Panc1 (cell line): ENCODE measurements at regions not wholly inside any gene's neighbourhood (a gene's known extent, or its start where the extent isn't known, plus 50 kb on each side); places are given as distances from the start of the nearest gene placed in this dataset.

Source experiments
- POLR2AphosphoS5 ChIP-seq: IDR thresholded peaks from 2 replicates; pipeline ENCODE4 v1.6.1; 2012; ENCODE audit warnings: mild to moderate bottlenecking, low read depth, low read length, moderate library complexity
- SIN3A ChIP-seq: IDR thresholded peaks from 2 replicates; pipeline ENCODE4 v1.6.1; 2012; ENCODE audit warnings: low read depth, mild to moderate bottlenecking, low read length, moderate library complexity, borderline replicate concordance; ENCODE audit not compliant: insufficient read depth
- TF ChIP-seq, protein P1 (sequence below): fragments of 450-650 bp; IDR thresholded peaks from 2 replicates; pipeline ENCODE4 v1.5.1; 2017; ENCODE audit warnings: mild to moderate bottlenecking
- TF ChIP-seq, protein P2 (sequence below), 2 experiments: IDR thresholded peaks; 2 replicates each; pipeline ENCODE4 v1.6.1; 2011 to 2012; ENCODE audit warnings: low read depth in 2 of 2, control low read depth in 1 of 2, low read length in 1 of 2, mild to moderate bottlenecking in 1 of 2, moderate library complexity in 1 of 2; ENCODE audit not compliant: insufficient read depth in 1 of 2

DNA sequence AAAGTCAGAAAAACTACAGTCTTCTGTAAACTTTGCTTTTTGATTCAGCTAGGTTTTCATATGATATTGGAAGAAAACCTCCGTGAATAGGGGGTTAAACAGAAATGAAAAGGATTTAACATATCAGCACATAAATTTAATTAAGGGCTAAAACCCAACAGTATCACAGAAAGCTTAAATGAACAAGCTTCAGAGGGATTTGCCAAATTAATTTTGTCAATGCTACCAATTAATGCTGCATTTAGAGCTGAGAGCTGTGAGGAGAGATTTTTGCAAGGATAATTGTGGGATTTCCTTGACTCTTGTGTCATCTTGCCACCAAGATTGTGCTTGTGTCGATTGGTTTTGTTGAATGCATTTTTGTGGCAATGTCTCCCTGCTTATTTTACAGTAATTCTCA is 379.9 kb downstream of the CD109 start:
- TF ChIP-seq, protein P1, sequence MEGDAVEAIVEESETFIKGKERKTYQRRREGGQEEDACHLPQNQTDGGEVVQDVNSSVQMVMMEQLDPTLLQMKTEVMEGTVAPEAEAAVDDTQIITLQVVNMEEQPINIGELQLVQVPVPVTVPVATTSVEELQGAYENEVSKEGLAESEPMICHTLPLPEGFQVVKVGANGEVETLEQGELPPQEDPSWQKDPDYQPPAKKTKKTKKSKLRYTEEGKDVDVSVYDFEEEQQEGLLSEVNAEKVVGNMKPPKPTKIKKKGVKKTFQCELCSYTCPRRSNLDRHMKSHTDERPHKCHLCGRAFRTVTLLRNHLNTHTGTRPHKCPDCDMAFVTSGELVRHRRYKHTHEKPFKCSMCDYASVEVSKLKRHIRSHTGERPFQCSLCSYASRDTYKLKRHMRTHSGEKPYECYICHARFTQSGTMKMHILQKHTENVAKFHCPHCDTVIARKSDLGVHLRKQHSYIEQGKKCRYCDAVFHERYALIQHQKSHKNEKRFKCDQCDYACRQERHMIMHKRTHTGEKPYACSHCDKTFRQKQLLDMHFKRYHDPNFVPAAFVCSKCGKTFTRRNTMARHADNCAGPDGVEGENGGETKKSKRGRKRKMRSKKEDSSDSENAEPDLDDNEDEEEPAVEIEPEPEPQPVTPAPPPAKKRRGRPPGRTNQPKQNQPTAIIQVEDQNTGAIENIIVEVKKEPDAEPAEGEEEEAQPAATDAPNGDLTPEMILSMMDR, result no peak
- no peak for TF ChIP-seq POLR2AphosphoS5
- TF ChIP-seq SIN3A, result no peak
- TF ChIP-seq, protein P2, sequence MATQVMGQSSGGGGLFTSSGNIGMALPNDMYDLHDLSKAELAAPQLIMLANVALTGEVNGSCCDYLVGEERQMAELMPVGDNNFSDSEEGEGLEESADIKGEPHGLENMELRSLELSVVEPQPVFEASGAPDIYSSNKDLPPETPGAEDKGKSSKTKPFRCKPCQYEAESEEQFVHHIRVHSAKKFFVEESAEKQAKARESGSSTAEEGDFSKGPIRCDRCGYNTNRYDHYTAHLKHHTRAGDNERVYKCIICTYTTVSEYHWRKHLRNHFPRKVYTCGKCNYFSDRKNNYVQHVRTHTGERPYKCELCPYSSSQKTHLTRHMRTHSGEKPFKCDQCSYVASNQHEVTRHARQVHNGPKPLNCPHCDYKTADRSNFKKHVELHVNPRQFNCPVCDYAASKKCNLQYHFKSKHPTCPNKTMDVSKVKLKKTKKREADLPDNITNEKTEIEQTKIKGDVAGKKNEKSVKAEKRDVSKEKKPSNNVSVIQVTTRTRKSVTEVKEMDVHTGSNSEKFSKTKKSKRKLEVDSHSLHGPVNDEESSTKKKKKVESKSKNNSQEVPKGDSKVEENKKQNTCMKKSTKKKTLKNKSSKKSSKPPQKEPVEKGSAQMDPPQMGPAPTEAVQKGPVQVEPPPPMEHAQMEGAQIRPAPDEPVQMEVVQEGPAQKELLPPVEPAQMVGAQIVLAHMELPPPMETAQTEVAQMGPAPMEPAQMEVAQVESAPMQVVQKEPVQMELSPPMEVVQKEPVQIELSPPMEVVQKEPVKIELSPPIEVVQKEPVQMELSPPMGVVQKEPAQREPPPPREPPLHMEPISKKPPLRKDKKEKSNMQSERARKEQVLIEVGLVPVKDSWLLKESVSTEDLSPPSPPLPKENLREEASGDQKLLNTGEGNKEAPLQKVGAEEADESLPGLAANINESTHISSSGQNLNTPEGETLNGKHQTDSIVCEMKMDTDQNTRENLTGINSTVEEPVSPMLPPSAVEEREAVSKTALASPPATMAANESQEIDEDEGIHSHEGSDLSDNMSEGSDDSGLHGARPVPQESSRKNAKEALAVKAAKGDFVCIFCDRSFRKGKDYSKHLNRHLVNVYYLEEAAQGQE (IDR thresholded peaks at IDR 0.05; ENCODE audit: insufficient read depth in 1 of 2, low read depth in 2 of 2, low read length in 1 of 2), result no peak
